ENCODE measurements at regions not wholly inside any gene's neighbourhood (a gene's known extent, or its start where the extent isn't known, plus 50 kb on each side); places are given as distances from the start of the nearest gene placed in this dataset.
A peak's percentile ranks its signal among the peaks of the same experiment; 100 is the strongest.

DNA sequence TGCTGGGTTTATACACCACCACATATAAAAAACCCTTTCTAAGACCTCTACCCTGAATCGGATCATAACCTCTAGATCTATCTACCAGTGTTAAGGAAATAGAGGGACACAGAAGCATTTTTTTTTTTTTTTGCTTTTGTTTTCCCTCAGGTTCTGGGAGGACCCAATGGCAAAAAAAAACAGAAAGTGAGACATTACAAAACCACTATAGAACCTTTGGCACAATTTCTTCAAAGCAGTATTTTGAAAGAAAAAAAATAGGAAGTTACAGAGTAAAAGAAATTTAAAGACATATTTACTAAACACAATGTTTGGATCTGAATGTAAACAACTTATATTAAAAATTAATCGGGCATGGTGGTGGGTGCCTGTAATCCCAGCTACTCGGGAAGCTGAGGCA is 1258.7 kb upstream of the GJE1 start:
- DNase-seq (ENCODE audit: low spot score) = no peak
- no peak for ATAC-seq (ENCODE audit: low FRiP score)
- TF ChIP-seq, protein P1, sequence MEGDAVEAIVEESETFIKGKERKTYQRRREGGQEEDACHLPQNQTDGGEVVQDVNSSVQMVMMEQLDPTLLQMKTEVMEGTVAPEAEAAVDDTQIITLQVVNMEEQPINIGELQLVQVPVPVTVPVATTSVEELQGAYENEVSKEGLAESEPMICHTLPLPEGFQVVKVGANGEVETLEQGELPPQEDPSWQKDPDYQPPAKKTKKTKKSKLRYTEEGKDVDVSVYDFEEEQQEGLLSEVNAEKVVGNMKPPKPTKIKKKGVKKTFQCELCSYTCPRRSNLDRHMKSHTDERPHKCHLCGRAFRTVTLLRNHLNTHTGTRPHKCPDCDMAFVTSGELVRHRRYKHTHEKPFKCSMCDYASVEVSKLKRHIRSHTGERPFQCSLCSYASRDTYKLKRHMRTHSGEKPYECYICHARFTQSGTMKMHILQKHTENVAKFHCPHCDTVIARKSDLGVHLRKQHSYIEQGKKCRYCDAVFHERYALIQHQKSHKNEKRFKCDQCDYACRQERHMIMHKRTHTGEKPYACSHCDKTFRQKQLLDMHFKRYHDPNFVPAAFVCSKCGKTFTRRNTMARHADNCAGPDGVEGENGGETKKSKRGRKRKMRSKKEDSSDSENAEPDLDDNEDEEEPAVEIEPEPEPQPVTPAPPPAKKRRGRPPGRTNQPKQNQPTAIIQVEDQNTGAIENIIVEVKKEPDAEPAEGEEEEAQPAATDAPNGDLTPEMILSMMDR (IDR thresholded peaks at IDR 0.05) = no peak

DNA sequence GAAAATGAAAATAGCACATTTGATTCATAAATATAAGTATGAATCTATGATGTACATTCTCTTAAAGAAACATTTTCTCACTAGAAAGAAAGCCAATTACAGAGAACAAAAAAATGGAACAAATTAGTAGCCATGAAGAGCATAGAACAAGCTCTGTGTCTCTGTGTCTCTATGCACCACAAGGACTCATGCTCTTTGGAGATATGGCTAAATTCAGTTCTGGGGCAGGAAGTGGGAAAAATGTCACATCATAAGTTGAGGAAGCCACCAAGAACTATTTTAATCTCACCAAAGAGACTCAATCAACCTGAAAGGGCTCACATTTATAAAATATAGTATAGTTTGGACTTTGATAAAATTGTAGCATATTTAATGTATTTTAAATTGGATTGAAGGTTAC is 1259.8 kb upstream of the GJE1 start:
- ATAC-seq (ENCODE audit: low FRiP score) = no peak
- DNase-seq (ENCODE audit: low spot score) = no peak
- TF ChIP-seq, protein P1 (IDR thresholded peaks at IDR 0.05) = no peak

DNA sequence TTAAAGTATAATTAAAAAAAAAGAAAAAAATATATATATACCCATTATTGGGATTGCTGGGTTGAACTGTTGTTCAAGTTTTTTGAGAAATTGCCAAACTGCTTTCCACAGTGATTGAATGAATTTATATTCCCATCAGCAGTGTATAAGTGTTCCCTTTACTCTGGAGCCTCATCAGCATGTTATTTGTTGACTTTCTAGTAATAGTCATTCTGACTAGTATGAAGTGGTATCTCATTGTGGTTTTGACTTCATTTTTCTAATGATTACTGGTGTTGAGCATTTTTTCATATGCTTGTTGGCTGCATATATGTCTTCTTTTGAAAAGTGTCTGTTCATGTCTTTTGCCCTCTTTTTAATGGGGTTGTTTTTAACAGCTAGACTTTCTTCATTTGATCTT is 1260.8 kb upstream of the GJE1 start:
- TF ChIP-seq, protein P1 (IDR thresholded peaks at IDR 0.05) = no peak
- DNase-seq (ENCODE audit: low spot score) (no peak), ATAC-seq (ENCODE audit: low FRiP score) (no peak)

DNA sequence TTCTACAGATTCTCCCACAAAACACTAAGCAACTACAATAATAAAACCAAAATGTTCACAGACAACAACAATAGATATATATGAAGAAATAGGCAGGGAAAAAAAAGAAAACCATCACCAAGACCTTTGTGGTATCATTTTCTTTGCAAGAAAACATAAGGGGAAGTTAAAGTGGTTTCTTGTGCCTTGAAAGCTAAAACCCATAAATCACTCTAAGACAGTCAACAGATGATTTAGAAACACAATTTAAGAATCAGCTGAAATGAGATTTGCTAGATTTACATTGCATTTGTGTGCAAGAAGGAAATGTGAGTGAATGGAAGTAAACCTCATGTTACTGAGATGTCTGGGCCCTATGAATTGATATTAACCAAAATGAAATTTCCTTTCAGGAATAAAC is 1265.4 kb upstream of the GJE1 start:
- ATAC-seq (ENCODE audit: low FRiP score) (no peak), DNase-seq (ENCODE audit: low spot score) (no peak)
- TF ChIP-seq, protein P1 (IDR thresholded peaks at IDR 0.05) = no peak

DNA sequence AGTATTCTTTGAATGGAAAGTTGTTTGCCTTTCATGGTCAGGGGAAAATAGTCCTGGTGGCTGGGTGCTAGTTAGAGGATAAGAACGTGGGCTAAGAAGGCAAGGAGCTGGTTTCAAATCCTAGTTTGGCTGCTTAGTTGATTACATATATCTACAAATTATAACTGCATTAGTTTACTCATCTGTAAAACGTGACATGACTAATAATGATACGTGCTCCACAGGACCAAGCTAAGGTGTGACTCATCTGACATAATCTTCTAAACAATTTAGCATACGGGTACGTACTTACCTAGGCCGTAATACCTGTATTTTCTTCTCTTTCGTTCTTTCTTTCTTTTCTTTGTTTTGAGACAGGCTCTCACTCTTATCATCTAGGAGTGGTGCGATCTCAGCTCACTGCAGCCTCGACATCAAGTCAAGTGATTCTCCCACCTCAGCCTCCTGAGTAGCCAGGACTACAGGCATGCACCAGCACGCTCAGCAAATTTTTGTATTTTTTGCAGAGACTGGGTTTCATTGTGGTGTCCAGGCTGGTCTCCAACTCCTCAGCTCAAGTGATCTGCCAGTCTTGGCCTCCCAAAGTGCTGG is 1274.2 kb upstream of the GJE1 start:
- DNase-seq (ENCODE audit: low spot score) = no peak
- TF ChIP-seq, protein P1 (IDR thresholded peaks at IDR 0.05) = no peak
- ATAC-seq (ENCODE audit: low FRiP score) = no peak

DNA sequence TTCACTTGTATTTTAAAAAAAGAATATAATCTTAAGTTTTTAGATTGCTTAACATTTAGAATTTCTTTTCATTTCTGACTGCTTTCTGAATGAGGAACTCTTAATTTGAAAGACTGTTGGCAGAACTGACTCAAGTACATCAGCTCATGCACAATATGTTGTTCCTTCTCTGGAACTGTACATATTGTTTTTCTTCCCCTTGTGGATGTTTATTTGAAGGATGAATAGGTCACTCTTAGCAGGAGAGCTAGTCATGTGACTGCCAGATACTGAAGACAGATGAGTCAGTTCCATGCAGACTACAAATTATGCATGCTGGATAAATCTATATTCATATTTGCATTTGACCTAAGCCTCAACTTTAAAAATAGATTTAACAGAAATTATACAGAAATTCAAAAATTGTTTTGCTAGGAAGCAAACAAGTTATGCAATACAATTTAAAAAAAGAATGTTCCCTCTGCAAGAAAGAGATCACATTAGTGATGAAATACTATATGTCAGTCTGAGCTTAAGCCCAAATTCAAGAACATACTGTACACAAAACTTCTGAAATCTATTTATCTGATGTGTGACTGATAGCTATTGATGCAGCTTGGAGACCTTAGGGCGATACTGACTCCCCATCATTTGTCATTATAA is 1274.9 kb upstream of the GJE1 start:
- TF ChIP-seq, protein P1 (IDR thresholded peaks at IDR 0.05) = no peak
- ATAC-seq (ENCODE audit: low FRiP score) (peak; percentile 91), DNase-seq (ENCODE audit: low spot score) (no peak)

DNA sequence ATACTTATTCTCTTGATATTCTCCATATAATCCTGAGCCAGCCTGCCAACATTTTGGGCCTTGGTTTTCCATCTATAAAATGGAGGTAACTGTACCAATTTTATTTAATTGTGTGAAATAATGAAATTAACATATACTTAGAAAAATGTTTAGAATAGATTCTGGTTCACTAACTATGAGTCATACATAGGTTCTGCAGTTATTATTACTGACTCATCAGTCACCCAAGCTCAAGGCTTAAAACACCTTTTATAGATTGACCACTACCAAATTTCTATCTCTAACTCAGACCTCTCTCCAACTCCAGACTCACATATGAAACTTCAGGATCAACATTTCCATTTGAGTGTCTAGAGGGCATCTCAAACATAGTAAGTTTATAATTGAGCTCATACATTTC is 1277.2 kb upstream of the GJE1 start:
- ATAC-seq (ENCODE audit: low FRiP score) (no peak), DNase-seq (ENCODE audit: low spot score) (no peak)
- TF ChIP-seq, protein P1 (IDR thresholded peaks at IDR 0.05) = no peak
